ENCODE measurements at regions not wholly inside any gene's neighbourhood (a gene's known extent, or its start where the extent isn't known, plus 50 kb on each side); places are given as distances from the start of the nearest gene placed in this dataset.

DNA sequence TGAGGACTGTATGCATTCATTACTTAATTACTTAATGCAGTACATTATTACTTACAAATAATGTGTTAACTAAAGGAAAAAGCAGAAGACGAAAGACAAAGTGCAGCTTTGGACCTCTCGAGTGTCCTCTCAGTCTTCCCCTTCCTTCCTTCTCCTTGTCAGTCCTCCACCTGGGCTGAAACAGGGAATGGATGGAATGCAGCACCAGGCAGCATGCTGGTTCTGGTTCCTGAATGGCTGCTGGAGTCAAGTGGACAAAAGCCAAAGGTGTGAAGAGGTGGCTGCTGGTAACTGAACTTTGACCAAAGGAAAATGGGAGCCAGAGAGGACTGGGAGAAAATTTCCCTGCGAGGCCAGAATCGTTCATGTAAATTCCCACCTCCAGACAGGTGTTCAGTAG, 179.5 kb downstream of the GPAM start:
- BruUV-seq (replicated peaks) = no TSS peak
- intact Hi-C loops (cut with micrococcal nuclease; ENCODE audit: unreplicated experiment) = no loop called here
- TF ChIP-seq EZH2 (IDR thresholded peaks at IDR 0.05; ENCODE audit: low read depth) (no peak), CTCF (conservative IDR thresholded peaks at IDR 0.05) (no peak)

GRCh38 chr10:112005044-112005443, 178.5 kb downstream of the GPAM start:
- H3K4me3 ChIP-seq = no peak overlapping the region
- DNase-seq = no peak
- H3K27me3 ChIP-seq (ENCODE audit: insufficient read depth, low read depth) = peaks cover 11% of the 10 kb centered on the region
- no peaks in the 10 kb centered on the region for H3K79me2 ChIP-seq (ENCODE audit: low read depth)
- no peak overlapping the region for H3K27ac ChIP-seq
- POLR2A ChIA-PET (ENCODE audit: unreplicated experiment) = no interaction called here
- H3K4me2 ChIP-seq = no peak overlapping the region
- H3K4me1 ChIP-seq (replicated peaks; ENCODE audit: insufficient read depth) = no peaks in the 10 kb centered on the region
- no peaks in the 10 kb centered on the region for H3K9me2 ChIP-seq (ENCODE audit: insufficient read depth)
- intact Hi-C loops (cut with micrococcal nuclease; ENCODE audit: unreplicated experiment) = no loop called here
- no peaks in the 10 kb centered on the region for H4K20me1 ChIP-seq (ENCODE audit: insufficient read depth)
- no peaks in the 10 kb centered on the region for H3K36me3 ChIP-seq (ENCODE audit: low read depth)
- TF ChIP-seq EZH2 (IDR thresholded peaks at IDR 0.05; ENCODE audit: low read depth) (no peak), CTCF (conservative IDR thresholded peaks at IDR 0.05) (no peak)
- H2AFZ ChIP-seq = no peak overlapping the region
- H3F3A ChIP-seq (ENCODE audit: insufficient read depth, low read depth) = no peaks in the 10 kb centered on the region
- CTCF ChIA-PET = no interaction called here
- no peaks in the 10 kb centered on the region for H3K9me3 ChIP-seq (ENCODE audit: insufficient read depth, low read depth)
- BruUV-seq (replicated peaks) = no TSS peak

More for the DNA sequence above, 179.5 kb downstream of the GPAM start:
- DNase-seq = no peak
- H2AFZ ChIP-seq = no peak overlapping the region
- no peaks in the 10 kb centered on the region for H3F3A ChIP-seq (ENCODE audit: insufficient read depth, low read depth)
- no peaks in the 10 kb centered on the region for H3K9me3 ChIP-seq (ENCODE audit: insufficient read depth, low read depth)
- no peak overlapping the region for H3K4me2 ChIP-seq
- H3K36me3 ChIP-seq (ENCODE audit: low read depth) = no peaks in the 10 kb centered on the region
- no peak overlapping the region for H3K27ac ChIP-seq
- H3K9me2 ChIP-seq (ENCODE audit: insufficient read depth) = no peaks in the 10 kb centered on the region
- POLR2A ChIA-PET (ENCODE audit: unreplicated experiment) = no interaction called here
- no peaks in the 10 kb centered on the region for H3K79me2 ChIP-seq (ENCODE audit: low read depth)
- H4K20me1 ChIP-seq (ENCODE audit: insufficient read depth) = no peaks in the 10 kb centered on the region
- no peaks in the 10 kb centered on the region for H3K4me1 ChIP-seq (replicated peaks; ENCODE audit: insufficient read depth)
- no peak overlapping the region for H3K4me3 ChIP-seq
- CTCF ChIA-PET = no interaction called here
- peaks cover 11% of the 10 kb centered on the region for H3K27me3 ChIP-seq (ENCODE audit: insufficient read depth, low read depth)

DNA sequence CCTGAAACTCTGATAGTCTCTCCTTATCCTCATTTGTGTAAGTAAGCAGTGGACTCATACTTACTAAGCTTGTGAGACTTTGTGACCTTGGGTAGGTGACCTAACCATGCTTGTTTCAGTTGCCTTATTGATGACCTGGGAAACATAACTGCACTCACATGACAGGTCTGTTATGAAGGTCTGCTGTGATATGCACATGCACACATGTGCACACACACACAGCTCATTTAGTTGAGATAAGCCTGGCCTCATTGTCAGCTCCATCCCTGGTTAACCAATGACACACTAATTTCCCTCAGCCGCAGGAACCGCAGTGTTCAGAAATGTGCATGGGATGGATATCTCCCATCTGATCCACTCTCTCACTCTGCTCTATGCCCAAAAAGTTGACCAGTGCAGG, 177.2 kb downstream of the GPAM start:
- Histone ChIP-seq H3K36me3 (ENCODE audit: low read depth) (no peaks in the 10 kb centered on the region), H4K20me1 (ENCODE audit: insufficient read depth) (no peaks in the 10 kb centered on the region), H3K4me3 (no peak overlapping the region), H3K9me2 (ENCODE audit: insufficient read depth) (no peaks in the 10 kb centered on the region), H3K27me3 (ENCODE audit: insufficient read depth, low read depth) (peaks cover 13% of the 10 kb centered on the region), H2AFZ (no peak overlapping the region), H3K79me2 (ENCODE audit: low read depth) (no peaks in the 10 kb centered on the region), H3K4me2 (no peak overlapping the region), H3F3A (ENCODE audit: insufficient read depth, low read depth) (no peaks in the 10 kb centered on the region), H3K27ac (no peak overlapping the region), H3K4me1 (replicated peaks; ENCODE audit: insufficient read depth) (no peaks in the 10 kb centered on the region), H3K9me3 (ENCODE audit: insufficient read depth, low read depth) (no peaks in the 10 kb centered on the region)
- DNase-seq = no peak
- no TSS peak for BruUV-seq (replicated peaks)
- CTCF ChIA-PET = no interaction called here
- no peak for TF ChIP-seq CTCF (conservative IDR thresholded peaks at IDR 0.05)
- TF ChIP-seq EZH2 (IDR thresholded peaks at IDR 0.05; ENCODE audit: low read depth) = no peak
- intact Hi-C loops (cut with micrococcal nuclease; ENCODE audit: unreplicated experiment) = no loop called here
- POLR2A ChIA-PET (ENCODE audit: unreplicated experiment) = no interaction called here
